Gastrocnemius medialis (tissue), 4 donors: ENCODE measurements at regions not wholly inside any gene's neighbourhood (a gene's known extent, or its start where the extent isn't known, plus 50 kb on each side); places are given as distances from the start of the nearest gene placed in this dataset.

ENCODE experiments used
- CTCF ChIP-seq, 5 experiments: fragments of 450-650 bp in 3 of 5; fragments of 200-600 bp in 2 of 5; sonication (generic) in 2 of 5; IDR thresholded peaks in 4 of 5; conservative IDR thresholded peaks in 1 of 5; 1 replicate in 4 of 5; 2 replicates in 1 of 5; pipeline ENCODE4 v1.5.1; 2016 to 2019; ENCODE audit warnings: antibody characterized with exemption in 5 of 5, mild to moderate bottlenecking in 3 of 5, moderate library complexity in 3 of 5
- POLR2A ChIP-seq, 2 donors: fragments of 450-650 bp; IDR thresholded peaks; one replicate each; pipeline ENCODE4 v1.6.1; 2017; ENCODE audit warnings: antibody characterized with exemption in 2 of 2, mild to moderate bottlenecking in 2 of 2, moderate library complexity in 2 of 2

- no peak for TF ChIP-seq CTCF (IDR thresholded peaks at IDR 0.05 in 4 of 5, conservative IDR thresholded peaks at IDR 0.05 in 1 of 5)
- no peak for TF ChIP-seq POLR2A (IDR thresholded peaks at IDR 0.05)
Measured at GRCh38 chr5:159386028-159386711, 55.9 kb upstream of the IL12B start.
